ENCODE measurements at regions not wholly inside any gene's neighbourhood (a gene's known extent, or its start where the extent isn't known, plus 50 kb on each side); places are given as distances from the start of the nearest gene placed in this dataset.

DNA sequence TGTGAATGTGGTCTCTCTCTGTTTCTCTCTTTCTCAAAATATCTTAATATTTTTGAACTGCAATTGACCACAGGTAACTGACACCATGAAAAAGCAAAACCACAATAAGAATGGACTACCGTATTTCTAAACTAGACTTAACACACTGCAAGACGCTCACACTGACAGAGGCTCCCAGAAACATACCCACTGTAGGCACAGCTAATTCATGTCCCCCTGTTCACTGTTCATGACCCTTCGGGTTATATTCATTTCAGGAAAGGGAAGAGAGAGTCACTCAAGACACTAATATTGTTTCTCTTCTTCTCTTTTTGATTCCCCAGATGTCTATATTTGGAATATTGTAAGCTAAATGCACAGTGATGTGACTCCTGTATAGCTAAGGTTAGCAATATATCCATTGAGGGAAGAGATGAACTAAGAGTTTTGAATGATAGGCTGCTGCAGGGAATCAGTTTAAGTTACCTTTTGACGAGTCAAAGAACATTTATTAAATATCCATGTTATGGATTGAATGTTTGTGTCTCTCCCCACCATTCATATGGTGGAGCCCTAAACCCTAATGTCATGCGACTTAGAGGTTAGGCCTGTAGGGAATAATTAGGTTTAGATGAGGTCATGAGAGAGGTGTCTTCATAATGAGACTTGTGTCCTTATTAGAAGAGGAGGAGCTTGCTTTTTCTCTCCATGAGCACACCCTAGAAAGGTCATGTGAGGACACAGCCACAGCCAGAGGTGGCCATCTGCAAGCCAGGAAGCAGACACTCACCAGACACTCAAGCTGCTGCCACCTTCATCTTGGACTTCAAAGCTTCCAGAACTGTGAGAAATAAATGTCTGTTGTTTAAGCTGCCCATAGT lies 216.6 kb upstream of the GRM7 start:
- no peak for DNase-seq (ENCODE audit: extremely low spot score, unreplicated experiment)
- H3K4me1 Mint-ChIP-seq (ENCODE audit: unreplicated experiment): no peaks in the 10 kb centered on the region
- H3K27me3 Mint-ChIP-seq (ENCODE audit: unreplicated experiment): no peaks in the 10 kb centered on the region
- H3K36me3 Mint-ChIP-seq (ENCODE audit: unreplicated experiment): no peaks in the 10 kb centered on the region
- H3K27ac Mint-ChIP-seq (ENCODE audit: unreplicated experiment): no peak overlapping the region
- TF ChIP-seq, protein P1, sequence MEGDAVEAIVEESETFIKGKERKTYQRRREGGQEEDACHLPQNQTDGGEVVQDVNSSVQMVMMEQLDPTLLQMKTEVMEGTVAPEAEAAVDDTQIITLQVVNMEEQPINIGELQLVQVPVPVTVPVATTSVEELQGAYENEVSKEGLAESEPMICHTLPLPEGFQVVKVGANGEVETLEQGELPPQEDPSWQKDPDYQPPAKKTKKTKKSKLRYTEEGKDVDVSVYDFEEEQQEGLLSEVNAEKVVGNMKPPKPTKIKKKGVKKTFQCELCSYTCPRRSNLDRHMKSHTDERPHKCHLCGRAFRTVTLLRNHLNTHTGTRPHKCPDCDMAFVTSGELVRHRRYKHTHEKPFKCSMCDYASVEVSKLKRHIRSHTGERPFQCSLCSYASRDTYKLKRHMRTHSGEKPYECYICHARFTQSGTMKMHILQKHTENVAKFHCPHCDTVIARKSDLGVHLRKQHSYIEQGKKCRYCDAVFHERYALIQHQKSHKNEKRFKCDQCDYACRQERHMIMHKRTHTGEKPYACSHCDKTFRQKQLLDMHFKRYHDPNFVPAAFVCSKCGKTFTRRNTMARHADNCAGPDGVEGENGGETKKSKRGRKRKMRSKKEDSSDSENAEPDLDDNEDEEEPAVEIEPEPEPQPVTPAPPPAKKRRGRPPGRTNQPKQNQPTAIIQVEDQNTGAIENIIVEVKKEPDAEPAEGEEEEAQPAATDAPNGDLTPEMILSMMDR (IDR thresholded peaks at IDR 0.05): no peak
- H3K4me3 Mint-ChIP-seq (ENCODE audit: unreplicated experiment): no peak overlapping the region
- peaks cover 21% of the 10 kb centered on the region for H3K9me3 Mint-ChIP-seq (ENCODE audit: unreplicated experiment)

DNA sequence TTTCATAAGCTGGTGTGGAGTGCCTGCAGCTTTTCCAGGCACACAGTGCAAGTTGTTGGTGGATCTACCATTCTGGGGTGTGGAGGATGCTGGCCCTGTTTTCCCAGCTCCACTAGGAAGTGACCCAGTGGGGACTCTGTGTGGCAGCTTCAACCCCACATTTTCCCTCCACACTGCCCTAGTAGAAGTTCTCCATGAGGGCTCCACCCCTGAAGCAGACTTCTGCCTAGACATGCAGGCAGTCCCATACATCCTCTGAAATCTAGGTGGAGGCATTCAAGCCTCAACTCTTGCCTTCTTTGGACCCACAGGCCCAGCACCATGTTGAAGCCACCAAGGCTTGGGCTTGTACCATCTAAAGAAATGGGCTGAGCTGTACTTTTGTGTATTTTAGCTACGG lies 206.2 kb upstream of the GRM7 start:
- no peak overlapping the region for H3K27ac Mint-ChIP-seq (ENCODE audit: unreplicated experiment)
- H3K4me3 Mint-ChIP-seq (ENCODE audit: unreplicated experiment): no peak overlapping the region
- no peak for DNase-seq (ENCODE audit: extremely low spot score, unreplicated experiment)
- H3K36me3 Mint-ChIP-seq (ENCODE audit: unreplicated experiment): no peaks in the 10 kb centered on the region
- H3K9me3 Mint-ChIP-seq (ENCODE audit: unreplicated experiment): peaks cover 53% of the 10 kb centered on the region
- TF ChIP-seq, protein P1 (IDR thresholded peaks at IDR 0.05): no peak
- H3K4me1 Mint-ChIP-seq (ENCODE audit: unreplicated experiment): no peaks in the 10 kb centered on the region
- H3K27me3 Mint-ChIP-seq (ENCODE audit: unreplicated experiment): no peaks in the 10 kb centered on the region

DNA sequence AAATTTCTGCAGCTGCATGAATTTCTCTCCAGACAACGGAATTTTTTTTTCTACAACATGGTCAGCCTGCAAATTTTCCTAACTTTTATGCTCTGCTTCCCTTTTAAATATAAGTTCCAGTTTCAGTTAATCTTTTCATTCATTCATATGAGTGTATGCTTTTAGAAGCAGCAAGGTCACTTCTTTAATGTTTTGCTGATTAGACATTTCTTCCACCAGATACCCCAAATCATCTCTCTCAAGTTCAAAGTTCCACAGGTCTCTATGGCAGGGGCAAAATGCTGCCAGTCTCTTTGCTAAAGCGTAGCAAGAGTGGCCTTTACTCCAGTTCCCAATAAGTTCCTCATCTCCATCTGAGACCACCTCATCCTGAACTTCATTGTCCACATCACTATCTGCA lies 205.6 kb upstream of the GRM7 start:
- no peak overlapping the region for H3K27ac Mint-ChIP-seq (ENCODE audit: unreplicated experiment)
- no peak for DNase-seq (ENCODE audit: extremely low spot score, unreplicated experiment)
- H3K27me3 Mint-ChIP-seq (ENCODE audit: unreplicated experiment): no peaks in the 10 kb centered on the region
- H3K9me3 Mint-ChIP-seq (ENCODE audit: unreplicated experiment): peaks cover 53% of the 10 kb centered on the region
- TF ChIP-seq, protein P1 (IDR thresholded peaks at IDR 0.05): no peak
- no peaks in the 10 kb centered on the region for H3K4me1 Mint-ChIP-seq (ENCODE audit: unreplicated experiment)
- no peak overlapping the region for H3K4me3 Mint-ChIP-seq (ENCODE audit: unreplicated experiment)
- no peaks in the 10 kb centered on the region for H3K36me3 Mint-ChIP-seq (ENCODE audit: unreplicated experiment)

DNA sequence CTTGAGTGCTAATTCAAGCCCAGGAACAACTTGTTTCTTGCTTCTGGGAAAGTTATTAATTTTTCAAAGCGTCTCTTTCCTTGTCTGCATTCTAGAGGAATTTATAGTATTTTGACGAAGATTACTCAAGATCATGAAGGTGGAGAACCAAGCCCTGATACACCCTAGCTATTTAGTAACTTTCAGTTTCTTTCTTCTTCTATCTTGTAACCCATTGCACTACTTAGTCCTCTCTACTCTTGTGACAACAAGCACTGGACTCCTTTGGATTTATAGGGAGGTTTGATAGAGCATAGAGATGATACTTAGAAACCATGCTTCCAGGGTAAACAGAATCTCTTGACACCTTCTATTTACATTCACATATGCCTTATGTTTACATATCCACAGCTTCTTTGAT lies 203.3 kb upstream of the GRM7 start:
- DNase-seq (ENCODE audit: extremely low spot score, unreplicated experiment): no peak
- Mint-ChIP-seq H3K4me1 (ENCODE audit: unreplicated experiment) (no peaks in the 10 kb centered on the region), H3K36me3 (ENCODE audit: unreplicated experiment) (no peaks in the 10 kb centered on the region), H3K9me3 (ENCODE audit: unreplicated experiment) (peaks cover 48% of the 10 kb centered on the region), H3K27me3 (ENCODE audit: unreplicated experiment) (no peaks in the 10 kb centered on the region), H3K27ac (ENCODE audit: unreplicated experiment) (no peak overlapping the region), H3K4me3 (ENCODE audit: unreplicated experiment) (no peak overlapping the region)
- TF ChIP-seq, protein P1 (IDR thresholded peaks at IDR 0.05): no peak

DNA sequence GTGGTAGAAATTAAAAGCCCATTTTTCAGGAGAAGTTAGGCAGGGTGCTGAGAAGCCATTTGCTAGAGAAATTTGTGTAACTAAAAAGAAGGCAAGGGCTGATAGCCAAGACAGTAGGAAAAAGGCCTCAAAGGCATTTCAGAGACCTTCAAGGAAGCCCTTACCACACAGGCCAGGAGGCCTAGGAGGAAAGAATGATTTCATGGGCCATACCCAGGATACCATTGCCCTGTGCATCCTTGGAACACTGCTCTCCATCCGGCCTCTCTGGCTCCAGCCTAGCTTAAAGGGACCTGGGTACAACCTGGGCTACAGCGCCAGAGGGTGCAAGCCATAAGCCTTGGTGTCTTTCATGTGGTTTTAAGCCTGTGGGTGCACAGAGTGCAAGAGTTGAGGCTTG lies 193.6 kb upstream of the GRM7 start:
- TF ChIP-seq, protein P1 (IDR thresholded peaks at IDR 0.05): no peak
- Mint-ChIP-seq H3K4me3 (ENCODE audit: unreplicated experiment) (no peak overlapping the region), H3K9me3 (ENCODE audit: unreplicated experiment) (peaks cover 51% of the 10 kb centered on the region), H3K4me1 (ENCODE audit: unreplicated experiment) (no peaks in the 10 kb centered on the region), H3K36me3 (ENCODE audit: unreplicated experiment) (no peaks in the 10 kb centered on the region), H3K27me3 (ENCODE audit: unreplicated experiment) (no peaks in the 10 kb centered on the region), H3K27ac (ENCODE audit: unreplicated experiment) (no peak overlapping the region)
- DNase-seq (ENCODE audit: extremely low spot score, unreplicated experiment): no peak

Measured in osteocyte (in vitro differentiated cells).